GM19452 (cell line): ENCODE measurements at regions not wholly inside any gene's neighbourhood (a gene's known extent, or its start where the extent isn't known, plus 50 kb on each side); places are given as distances from the start of the nearest gene placed in this dataset.
A peak's percentile ranks its signal among the peaks of the same experiment; 100 is the strongest.
"Not testable (repeated sequence)": the region's sequence is repeated elsewhere in the genome, so short reads cannot be mapped to it uniquely, and the experiment has no call there.

ENCODE experiments used
- ATAC-seq: cut with Tn5 transposase; IDR thresholded peaks from one replicate; pipeline ENCODE4 v1.9.1; 2021; ENCODE audit not compliant: unreplicated experiment

DNA sequence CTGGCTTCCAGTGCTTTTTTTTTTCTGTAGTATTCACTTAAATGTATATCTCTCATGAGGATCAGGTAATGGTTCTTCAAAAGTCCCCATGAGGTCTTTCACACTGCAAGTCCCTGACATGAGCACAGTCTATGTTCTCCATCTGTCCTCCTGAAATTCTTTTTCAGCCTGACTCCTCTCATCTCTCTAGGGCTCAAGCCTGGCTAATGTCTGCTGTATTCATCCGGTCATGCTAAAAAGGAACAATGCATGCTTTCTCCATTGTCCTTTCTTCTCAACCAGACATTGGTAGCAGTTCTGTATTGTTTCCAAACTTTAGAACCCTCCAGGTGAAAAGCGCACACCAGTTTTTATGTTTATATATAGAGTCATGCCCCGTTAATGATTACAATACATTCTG lies 368.3 kb upstream of the OLFM3 start:
- no peak for ATAC-seq

DNA sequence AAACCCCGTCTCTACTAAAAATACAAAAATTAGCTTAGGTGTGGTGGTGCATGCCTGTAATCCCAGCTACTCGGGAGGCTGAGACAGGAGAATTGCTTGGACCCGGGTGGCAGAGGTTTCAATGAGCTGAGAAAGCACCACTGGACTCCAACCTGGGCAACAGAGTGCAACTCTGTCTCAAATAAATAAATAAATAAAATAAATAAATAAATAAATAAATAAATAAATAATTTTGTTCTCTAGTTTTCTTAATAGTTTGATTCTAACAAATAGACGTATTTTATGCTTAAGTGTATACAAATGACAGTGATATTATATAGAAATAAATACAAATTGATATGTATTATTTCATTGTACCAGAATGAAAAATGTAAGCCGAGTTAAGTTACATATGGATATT lies 339.9 kb upstream of the OLFM3 start:
- no peak for ATAC-seq

DNA sequence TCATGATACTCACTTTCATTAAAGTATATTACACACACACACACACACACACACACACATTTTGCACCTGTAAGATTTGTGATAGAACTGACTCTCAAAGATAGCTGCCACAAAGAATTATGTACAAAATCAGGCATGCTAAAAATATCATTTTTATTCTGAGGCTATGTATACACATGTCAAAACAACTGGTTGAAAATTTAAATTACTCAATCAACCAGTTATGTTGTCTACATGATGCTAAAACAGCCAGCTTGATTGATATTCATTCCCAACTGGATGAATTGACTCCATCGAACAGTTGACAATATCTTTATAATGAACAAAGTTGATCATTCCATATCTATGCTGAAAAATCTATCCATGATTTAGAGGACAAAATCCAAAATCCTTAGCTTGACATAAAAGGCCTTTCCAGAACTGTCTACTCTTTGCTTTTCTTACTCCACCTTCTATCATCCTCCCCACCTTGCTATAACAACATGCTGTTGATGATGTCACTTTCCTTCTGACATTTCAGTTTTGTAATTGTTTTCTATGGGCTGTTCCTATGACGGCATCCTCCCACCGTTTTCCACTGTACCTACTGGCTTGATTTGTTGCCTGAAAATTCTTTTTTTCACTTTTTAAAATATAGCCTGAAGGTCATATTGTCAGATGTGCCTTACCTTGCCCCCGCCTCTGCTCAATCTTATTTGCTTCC lies 321.5 kb upstream of the OLFM3 start:
- ATAC-seq = no peak

DNA sequence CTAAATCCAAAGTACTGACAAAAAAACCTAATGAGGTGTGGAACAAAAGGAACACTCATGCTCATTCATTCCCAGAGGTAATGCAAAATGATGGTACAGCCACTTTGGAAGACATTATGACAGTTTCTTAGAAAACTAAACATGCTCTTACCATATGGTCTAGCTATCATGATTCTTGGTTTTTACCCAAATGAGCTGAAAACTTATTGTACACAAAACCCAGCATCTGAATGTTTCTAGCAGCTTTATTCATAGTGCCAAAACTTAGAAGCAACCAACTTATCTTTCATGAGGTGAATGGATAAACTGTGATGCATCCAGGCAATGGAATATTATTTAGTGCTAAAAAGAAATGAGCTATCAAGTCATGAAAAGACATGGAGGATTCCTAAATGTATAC lies 318.4 kb upstream of the OLFM3 start:
- ATAC-seq = no peak

DNA sequence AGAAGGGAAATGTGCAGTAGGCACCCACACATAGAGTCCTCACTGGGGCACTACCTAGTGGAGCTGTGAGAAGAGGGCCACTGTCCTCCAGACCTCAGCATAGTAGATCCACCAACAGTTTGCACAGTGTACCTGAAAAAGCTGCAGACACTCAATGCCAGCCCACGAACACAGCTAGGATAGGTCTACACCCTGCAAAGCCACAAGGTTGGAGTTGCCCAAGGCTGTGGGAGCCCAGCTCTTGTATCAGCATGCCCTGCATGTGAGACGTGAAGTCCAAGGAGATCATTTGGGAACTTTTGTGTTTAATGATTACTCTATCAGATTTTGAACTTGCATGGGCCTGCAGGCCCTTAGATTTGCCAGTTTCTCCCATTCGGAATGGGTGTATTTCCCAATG lies 299.4 kb upstream of the OLFM3 start:
- no peak for ATAC-seq

DNA sequence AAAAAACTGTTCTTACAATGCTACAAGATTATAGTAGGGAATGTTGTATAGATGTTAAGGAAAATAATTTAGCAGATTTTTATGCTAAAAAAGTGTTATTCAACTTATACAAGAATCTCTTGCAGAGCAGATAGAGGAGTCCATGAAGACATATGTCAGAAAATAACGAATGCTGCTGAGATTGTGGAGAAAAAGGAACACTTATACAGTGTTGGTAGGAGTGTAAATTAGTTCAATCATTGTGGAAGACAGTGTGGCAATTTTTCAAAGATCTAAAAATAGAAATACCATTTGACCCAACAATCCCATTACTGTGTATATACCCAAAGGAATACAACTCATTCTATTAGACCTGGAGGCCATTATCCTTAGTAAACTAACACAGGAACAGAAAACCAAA lies 286.2 kb upstream of the OLFM3 start:
- no peak for ATAC-seq

DNA sequence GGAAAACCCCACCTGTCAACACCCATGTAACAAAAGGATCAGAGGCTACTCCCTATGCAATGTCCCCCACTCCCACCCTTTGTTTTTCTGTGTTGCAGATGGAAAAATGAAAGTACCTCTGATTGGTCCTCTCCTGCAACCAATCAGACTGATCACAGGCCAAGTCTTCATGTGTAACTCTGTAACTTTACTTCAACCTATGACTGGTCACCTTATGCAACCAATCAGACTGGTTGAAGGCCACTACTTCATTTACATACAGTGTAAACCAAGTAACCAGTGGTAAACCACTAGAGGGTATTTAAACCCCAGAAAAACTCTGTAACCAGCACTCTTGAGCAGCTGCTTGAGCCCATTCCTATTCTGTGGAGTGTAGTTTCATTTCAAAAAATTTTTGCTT lies 266.3 kb upstream of the OLFM3 start:
- no peak for ATAC-seq

DNA sequence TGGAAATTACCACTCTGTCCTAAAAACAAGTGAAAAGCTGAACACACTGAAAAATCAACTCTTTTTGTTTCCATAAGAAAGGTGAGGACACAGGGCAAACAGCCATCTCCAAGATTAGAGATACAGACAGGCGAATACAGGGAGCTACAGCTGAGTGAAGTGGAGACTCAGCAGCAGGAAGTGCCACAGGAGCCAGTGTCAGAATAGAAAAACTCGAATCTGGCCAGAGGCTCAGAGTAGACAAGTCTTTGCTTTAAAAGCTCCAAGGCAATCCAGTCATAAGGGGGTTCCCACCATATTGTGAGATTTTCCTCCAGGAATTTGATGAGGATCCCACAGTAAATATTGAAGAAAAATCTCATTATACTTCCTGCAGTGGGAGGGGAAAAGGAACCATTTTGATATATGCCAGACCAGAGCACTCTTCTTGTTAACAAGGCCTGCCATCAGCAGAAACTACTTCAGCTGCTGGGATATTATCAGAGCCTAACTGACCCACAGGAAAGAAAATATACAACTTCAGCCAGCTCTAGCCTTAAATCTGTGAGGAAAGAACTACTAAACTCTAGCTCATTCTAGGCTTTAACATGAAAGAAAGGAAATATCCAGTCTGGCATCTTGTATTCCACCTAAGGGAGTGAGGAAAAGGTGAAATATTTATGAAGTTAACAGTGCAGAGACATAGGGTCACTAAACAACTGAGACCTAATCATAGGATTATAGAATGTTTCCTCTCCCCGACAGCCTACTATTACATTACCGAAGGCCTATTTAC lies 256.2 kb upstream of the OLFM3 start:
- no peak for ATAC-seq

DNA sequence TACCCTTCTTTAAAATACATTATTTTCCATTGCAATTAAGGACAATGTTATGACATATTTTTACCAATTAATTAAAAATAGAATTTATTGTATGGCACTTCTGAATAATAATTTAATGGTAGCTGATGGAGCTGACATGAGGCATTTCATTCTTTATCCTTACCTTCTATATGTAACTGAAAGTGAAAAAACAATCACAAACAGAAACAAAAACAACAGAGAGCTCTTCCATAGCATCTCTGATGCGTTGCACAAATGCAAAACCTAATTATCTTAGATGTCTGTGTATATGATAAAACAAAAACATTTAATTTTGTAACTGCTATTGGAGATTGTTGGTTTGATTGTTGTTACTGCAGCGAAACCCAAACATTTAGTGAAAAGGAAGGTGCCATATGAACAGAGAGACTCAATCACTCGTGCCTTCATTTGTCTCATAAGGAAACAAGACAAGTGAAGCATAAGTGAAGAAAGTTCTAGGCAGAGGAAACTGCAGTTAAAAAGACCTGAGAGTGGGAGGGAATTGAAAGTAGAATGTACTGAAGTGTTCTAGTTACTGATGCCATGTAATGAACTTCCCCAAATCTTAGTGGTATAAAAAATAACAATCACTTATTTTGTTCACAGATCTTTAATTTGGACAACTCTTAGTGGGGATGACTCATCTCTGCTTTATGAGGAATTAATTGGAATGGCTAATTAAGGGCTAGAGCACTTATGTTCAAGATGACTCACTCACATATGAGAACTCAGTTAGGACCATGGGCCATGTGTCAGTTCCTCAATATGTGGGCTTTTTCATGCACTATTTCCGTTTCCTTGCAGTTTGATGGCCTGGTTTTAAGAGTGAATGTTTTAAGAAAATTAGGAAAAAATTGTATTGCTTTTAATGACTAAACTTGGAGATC lies 245.0 kb upstream of the OLFM3 start:
- ATAC-seq = peak; percentile 82

DNA sequence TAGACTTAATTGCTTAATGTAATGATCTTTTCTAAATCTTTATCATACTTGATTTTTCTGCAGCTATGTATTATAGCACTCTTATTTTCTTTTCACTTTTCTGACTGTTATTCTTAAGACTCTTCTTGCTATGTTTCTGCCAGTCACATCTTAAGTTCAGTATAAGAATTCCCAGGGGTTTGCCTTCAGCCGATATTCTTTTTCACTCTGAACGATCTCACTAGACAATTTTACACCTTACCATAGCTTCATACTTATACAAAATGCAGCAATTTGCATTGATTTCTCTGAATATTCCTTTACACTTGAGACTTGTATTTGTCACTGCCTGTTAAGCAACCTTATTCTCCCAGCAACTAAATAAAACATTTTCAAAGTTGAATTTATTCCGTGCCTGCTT lies 242.5 kb upstream of the OLFM3 start:
- no peak for ATAC-seq

DNA sequence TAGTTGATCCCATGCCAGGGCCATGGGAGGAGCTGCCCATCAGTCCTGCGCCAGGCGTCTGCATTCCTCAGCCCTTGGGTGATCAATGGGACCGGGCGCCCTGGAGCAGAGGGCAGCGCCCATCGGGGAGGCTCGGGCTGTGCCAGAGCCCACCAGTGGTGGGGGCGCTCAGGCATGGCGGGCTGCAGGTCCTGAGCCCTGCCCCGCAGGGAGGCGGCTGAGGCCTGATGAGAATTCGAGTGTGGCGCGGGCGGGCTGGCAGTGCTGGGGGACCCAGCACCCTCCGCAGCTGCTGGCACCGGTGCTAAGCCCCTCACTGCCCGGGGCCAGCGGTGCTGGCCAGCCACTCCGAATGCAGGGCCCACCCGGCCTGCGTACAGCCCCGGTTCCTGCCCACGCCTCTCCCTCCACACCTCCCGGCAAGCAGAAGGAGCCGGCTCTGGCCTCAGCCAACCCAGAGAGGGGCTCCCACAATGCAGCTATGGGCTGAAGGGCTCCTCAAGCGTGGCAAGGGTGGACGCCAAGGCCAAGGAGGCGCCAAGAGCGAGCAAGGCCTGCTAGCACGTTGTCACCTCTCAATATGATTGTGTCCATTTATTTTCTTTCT lies 238.1 kb upstream of the OLFM3 start:
- ATAC-seq = no peak

DNA sequence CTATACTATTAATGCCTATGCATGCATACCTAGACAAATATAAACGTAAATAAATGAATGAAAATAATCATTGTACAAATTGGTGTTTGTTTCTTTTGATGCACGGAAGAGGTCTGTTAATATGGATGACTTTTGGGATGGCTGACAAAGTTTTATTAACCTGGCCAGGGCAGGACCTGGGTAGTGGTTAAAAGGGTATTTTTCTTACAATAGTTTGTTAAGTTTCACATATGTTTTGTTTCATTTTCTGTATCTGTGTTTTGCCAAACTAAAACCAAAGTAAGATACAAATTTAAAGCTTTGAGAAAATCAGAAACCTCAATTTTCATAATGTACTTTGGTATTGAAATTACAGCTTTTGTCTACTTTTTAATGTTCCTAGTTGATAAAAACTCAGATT lies 222.7 kb upstream of the OLFM3 start:
- no peak for ATAC-seq

DNA sequence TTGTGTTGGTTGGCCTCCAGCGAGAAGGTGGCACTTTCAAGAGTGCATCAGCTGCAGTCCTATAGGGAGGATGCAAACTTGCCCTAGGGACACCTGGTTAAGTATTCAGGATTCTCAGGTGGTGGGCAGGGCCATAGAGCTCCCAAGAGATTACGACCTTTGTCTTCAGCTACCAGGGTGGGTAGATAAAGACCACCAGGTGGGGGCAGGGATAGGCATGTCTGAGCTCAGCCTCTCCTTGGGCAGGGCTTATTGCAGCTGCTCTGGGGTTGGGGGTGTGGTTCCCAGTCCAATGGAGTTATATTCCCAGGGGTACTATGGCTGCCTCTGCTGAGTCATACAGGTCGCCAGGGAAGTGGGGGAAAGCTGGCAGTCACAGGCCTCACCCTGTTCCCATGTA lies 214.2 kb upstream of the OLFM3 start:
- ATAC-seq = not testable (repeated sequence)

DNA sequence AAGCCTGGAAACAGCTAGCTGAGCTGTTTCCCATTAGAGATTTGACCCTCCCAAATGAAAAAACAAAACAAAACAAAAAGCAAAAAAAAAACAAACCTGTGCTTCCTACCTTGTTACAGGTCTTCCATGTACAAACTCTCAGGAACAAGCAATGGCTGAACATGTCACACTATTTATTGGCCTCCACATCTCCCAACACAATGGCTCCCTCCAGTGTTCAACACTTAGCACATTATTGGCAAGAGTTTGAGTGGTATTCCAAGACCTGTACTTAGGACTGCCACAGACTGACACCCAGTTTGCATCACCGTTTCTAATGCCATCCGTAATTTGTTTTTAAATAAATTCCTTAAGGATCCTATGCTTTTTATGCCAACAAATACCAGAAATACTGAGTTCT lies 195.0 kb upstream of the OLFM3 start:
- no peak for ATAC-seq

DNA sequence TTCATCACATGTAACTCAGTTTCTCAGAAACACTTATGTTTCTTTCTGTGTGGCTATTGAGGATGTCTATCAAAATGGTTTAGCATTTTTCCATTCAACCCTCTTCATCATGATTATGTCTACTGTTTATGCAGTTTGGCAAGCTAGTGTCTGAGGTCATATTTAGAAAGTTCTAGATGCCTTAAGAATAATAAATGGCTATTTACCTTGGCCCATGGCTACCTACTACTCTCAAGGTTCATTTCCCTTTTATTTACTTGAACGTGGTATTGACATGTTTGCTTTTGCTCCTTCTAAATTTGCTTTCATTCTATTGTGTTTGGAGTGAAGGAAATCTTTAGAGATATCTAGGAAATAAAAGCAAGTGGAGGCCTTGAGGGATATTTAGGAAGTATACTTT lies 193.7 kb upstream of the OLFM3 start:
- no peak for ATAC-seq

DNA sequence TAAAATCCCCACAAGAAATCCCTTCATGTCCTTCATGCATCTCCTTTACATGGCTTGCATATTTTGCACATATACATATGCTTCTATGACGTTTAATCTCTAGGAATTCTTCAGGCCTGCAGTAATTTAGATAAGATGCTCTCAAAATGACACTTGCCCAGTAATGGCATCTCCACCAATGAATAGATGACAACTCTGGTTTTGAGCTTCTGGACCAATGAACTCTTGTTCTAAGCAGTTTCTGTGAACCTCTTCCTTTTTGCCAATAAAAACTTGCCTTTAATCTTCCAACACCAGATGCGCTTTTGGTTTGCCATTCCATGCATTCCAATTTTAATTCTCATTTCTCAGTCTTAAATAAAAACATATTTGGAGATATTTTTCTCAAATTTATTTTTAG lies 189.8 kb upstream of the OLFM3 start:
- no peak for ATAC-seq

DNA sequence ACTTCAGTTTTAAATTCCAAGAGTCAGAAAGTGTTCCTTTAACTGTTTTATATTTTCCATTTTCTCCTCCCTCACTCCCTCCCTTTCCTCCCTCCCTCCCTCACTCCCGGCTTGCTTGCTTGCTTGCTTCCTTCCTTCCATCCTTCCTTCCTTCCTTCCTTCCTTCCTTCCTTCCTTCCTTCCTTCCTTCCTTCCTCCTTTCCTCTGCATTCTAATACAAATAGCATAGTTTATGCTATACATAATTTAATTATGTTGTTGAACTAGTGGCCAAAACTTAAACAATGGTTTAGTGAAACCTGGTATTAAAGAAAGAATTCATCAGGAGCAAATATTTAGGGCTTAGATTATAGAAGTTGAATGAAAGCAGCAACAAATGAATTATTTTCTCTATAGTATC lies 188.5 kb upstream of the OLFM3 start:
- no peak for ATAC-seq

DNA sequence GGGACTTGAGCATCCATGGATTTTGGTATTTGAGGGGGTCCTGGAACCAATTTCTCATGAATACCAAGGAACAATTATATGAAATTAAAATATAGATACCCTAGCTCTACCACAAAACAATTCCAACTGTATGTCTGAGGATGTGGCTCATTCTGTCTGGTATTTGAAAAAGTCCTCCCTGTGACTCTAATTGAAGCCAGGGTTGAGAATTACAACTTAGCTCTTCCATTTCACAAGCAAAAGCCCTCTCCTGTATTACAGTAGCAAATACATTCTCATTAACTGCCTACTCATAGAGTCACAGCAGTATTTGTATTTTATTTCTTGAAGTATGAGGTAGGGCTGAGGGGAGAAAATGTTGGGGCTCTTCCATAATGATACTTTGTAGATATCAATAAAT lies 187.8 kb upstream of the OLFM3 start:
- ATAC-seq = no peak

DNA sequence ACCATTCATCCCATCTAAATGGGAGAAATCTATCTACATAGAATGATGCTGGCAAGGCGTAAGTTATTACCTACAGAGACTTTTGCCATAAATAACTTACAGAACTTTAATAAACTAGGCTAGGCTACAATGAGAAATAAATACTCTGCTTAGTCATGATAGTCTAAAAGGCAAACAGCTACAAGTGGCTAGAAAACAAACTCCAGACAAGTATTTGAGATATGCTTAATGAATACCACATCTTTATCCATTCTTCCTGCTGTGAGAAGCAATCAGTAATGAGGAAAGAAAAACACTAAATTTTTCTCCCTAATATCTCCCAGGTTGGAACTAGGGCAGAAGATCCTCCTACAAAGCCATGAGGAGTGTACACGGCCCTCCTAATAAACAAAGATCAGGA lies 187.0 kb upstream of the OLFM3 start:
- no peak for ATAC-seq

DNA sequence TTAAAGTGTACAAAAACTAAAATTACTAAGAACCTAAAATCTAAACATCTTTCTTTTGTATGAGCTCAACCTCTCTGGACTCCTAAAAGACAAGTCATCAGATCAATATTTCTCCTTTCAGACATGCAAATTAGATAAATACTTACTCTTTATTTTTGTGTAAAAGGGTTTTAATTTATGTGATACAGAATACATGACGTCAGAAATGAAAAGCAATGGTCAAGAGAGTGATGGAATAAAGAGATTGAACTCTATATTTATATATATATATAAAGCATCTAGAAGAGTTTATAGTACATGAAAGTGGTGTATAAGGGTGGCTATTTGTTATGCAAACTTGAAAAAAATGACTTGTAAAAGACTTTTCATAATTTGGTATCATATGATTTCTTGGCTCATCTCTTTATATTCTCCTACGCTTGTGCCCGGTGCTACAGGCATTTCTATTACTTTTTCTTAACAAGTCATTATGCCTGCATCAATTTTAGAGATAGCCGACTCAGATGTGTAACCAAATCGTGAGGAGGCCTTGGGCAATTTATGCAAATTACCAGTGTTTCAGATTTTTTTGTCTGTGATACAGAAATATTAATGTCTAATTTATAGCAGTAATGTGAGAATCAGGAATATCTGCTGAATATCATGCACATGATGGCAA lies 186.0 kb upstream of the OLFM3 start:
- no peak for ATAC-seq

DNA sequence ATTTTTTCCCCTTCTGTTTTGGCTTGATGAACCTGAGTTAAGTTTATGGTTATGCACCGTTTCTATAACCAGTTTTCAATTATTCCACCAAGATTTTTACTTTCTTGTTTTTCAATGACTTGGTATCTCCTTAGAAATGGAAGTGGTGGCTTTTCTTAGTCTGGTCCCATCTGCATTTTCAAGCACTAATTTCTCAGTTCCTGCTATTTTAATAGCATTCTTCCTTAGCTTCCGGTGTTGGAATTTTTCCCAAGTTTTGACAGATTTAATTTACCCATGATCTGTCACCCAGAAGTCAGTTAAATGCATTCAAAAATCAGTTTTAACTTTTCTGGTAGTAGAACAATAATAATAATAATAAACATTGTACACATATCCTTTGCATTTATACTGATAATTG lies 184.6 kb upstream of the OLFM3 start:
- ATAC-seq = no peak
